Hepatocyte (in vitro differentiated cells): ENCODE measurements at regions not wholly inside any gene's neighbourhood (a gene's known extent, or its start where the extent isn't known, plus 50 kb on each side); places are given as distances from the start of the nearest gene placed in this dataset.

Experiments
- DNase-seq: peaks from one replicate; pipeline ENCODE4 v3.0.0-alpha.2; 2016; ENCODE audit warnings: low spot score
- H2AFZ ChIP-seq: fragments of 200-600 bp; sonication (generic); 2 replicates; pipeline ENCODE4 v1.6.0; 2016; ENCODE audit warnings: antibody characterized with exemption, mild to moderate bottlenecking
- H3K27ac ChIP-seq: fragments of 200-600 bp; sonication (generic); 2 replicates; pipeline ENCODE4 v1.5.1; 2016; ENCODE audit warnings: mild to moderate bottlenecking
- H3K27me3 ChIP-seq: fragments of 200-600 bp; sonication (generic); 2 replicates; pipeline ENCODE4 v1.6.1; 2016
- H3K36me3 ChIP-seq: fragments of 200-600 bp; sonication (generic); replicated peaks from 2 replicates; pipeline ENCODE4 v1.5.1; 2016; ENCODE audit warnings: low read depth; ENCODE audit not compliant: insufficient read depth
- H3K4me1 ChIP-seq: fragments of 200-600 bp; sonication (generic); 2 replicates; pipeline ENCODE4 v1.5.1; 2016; ENCODE audit warnings: mild to moderate bottlenecking, moderate library complexity; ENCODE audit not compliant: insufficient read depth
- H3K4me2 ChIP-seq: fragments of 200-600 bp; sonication (generic); 2 replicates; pipeline ENCODE4 v1.6.0; 2016
- H3K4me3 ChIP-seq: fragments of 200-600 bp; sonication (generic); 2 replicates; pipeline ENCODE4 v1.5.1; 2016; ENCODE audit warnings: mild to moderate bottlenecking
- H3K79me2 ChIP-seq: fragments of 200-600 bp; sonication (generic); 2 replicates; pipeline ENCODE4 v1.6.0; 2017; ENCODE audit warnings: mild to moderate bottlenecking
- H3K9me2 ChIP-seq: fragments of 200-600 bp; sonication (generic); replicated peaks from 2 replicates; pipeline ENCODE4 v1.6.0; 2017; ENCODE audit warnings: mild to moderate bottlenecking; ENCODE audit not compliant: insufficient read depth
- H3K9me3 ChIP-seq: fragments of 200-600 bp; sonication (generic); 2 replicates; pipeline ENCODE4 v1.5.1; 2016; ENCODE audit warnings: low read depth, mild to moderate bottlenecking
- H4K20me1 ChIP-seq: fragments of 200-600 bp; sonication (generic); 2 replicates; pipeline ENCODE4 v1.6.0; 2016; ENCODE audit warnings: mild to moderate bottlenecking; ENCODE audit not compliant: insufficient read depth, poor library complexity, severe bottlenecking
- CTCF ChIP-seq: fragments of 200-600 bp; sonication (generic); IDR thresholded peaks from 2 replicates; pipeline ENCODE4 v1.5.1; 2016; ENCODE audit warnings: antibody characterized with exemption, mild to moderate bottlenecking; ENCODE audit not compliant: poor library complexity
- EZH2 ChIP-seq: fragments of 200-600 bp; sonication (generic); IDR thresholded peaks from 2 replicates; pipeline ENCODE4 v1.6.1; 2016; ENCODE audit warnings: antibody characterized with exemption, mild to moderate bottlenecking, borderline replicate concordance
- EZH2phosphoT487 ChIP-seq: fragments of 200-600 bp; sonication (generic); IDR thresholded peaks from one replicate; pipeline ENCODE4 v1.6.1; 2018; ENCODE audit warnings: antibody characterized with exemption, mild to moderate bottlenecking, low read depth, moderate library complexity; ENCODE audit not compliant: unreplicated experiment, severe bottlenecking
- WGBS: methylation state at CpG from one replicate; pipeline ENCODE4 v1.1.6; 2016; ENCODE audit warnings: low lambda C conversion rate; ENCODE audit errors: missing lambda C conversion rate; 5-methylcytosine and 5-hydroxymethylcytosine counted together

GRCh38 chr11:122422682-122423081, 232.8 kb upstream of the UBASH3B start:
- 76% methylated on average over 4 of the region's 4 CpGs for WGBS
- H3K9me3 ChIP-seq: no peaks in the 10 kb centered on the region
- H3K4me1 ChIP-seq: no peaks in the 10 kb centered on the region
- no peaks in the 10 kb centered on the region for H3K27me3 ChIP-seq
- H4K20me1 ChIP-seq: no peaks in the 10 kb centered on the region
- no peak for TF ChIP-seq CTCF
- no peak for TF ChIP-seq EZH2phosphoT487
- TF ChIP-seq EZH2: no peak
- H3K4me2 ChIP-seq: no peak overlapping the region
- no peaks in the 10 kb centered on the region for H3K9me2 ChIP-seq
- no peak overlapping the region for H3K4me3 ChIP-seq
- H2AFZ ChIP-seq: no peak overlapping the region
- DNase-seq: no peak
- H3K27ac ChIP-seq: no peak overlapping the region
- no peaks in the 10 kb centered on the region for H3K79me2 ChIP-seq
- H3K36me3 ChIP-seq: no peaks in the 10 kb centered on the region

- no peaks in the 10 kb centered on the region for H3K27me3 ChIP-seq
- no peak for TF ChIP-seq CTCF
- TF ChIP-seq EZH2phosphoT487: no peak
- TF ChIP-seq EZH2: no peak
- no peak for DNase-seq
- no peaks in the 10 kb centered on the region for H3K4me1 ChIP-seq
- no peak overlapping the region for H3K4me2 ChIP-seq
- no peaks in the 10 kb centered on the region for H3K9me3 ChIP-seq
- no peaks in the 10 kb centered on the region for H4K20me1 ChIP-seq
- H3K79me2 ChIP-seq: no peaks in the 10 kb centered on the region
- 70% methylated on average over 3 of the region's 3 CpGs for WGBS
- H3K27ac ChIP-seq: no peak overlapping the region
- no peaks in the 10 kb centered on the region for H3K36me3 ChIP-seq
- H3K4me3 ChIP-seq: no peak overlapping the region
- H2AFZ ChIP-seq: no peak overlapping the region
- H3K9me2 ChIP-seq: no peaks in the 10 kb centered on the region
Measured at GRCh38 chr11:122421702-122422101, 233.8 kb upstream of the UBASH3B start.

GRCh38 chr11:122418032-122418431, 237.5 kb upstream of the UBASH3B start:
- Histone ChIP-seq H4K20me1 (no peaks in the 10 kb centered on the region), H3K9me3 (no peaks in the 10 kb centered on the region), H3K27me3 (no peaks in the 10 kb centered on the region), H3K4me2 (no peak overlapping the region), H2AFZ (no peak overlapping the region), H3K4me1 (no peaks in the 10 kb centered on the region), H3K4me3 (no peak overlapping the region), H3K36me3 (no peaks in the 10 kb centered on the region), H3K27ac (peak overlapping the region; percentile 57), H3K9me2 (no peaks in the 10 kb centered on the region), H3K79me2 (no peaks in the 10 kb centered on the region)
- WGBS: 87% methylated on average over 3 of the region's 3 CpGs
- no peak for TF ChIP-seq EZH2phosphoT487
- no peak for TF ChIP-seq CTCF
- no peak for TF ChIP-seq EZH2
- no peak for DNase-seq

GRCh38 chr11:122414406-122415018, 241.0 kb upstream of the UBASH3B start:
- H3K9me2 ChIP-seq: no peaks in the 10 kb centered on the region
- WGBS: 100% methylated on average over 2 of the region's 2 CpGs
- TF ChIP-seq EZH2 (no peak), EZH2phosphoT487 (no peak), CTCF (no peak)
- H3K36me3 ChIP-seq: no peaks in the 10 kb centered on the region
- no peak for DNase-seq
- no peaks in the 10 kb centered on the region for H4K20me1 ChIP-seq
- no peaks in the 10 kb centered on the region for H3K4me1 ChIP-seq
- no peaks in the 10 kb centered on the region for H3K27me3 ChIP-seq
- H3K4me2 ChIP-seq: no peak overlapping the region
- no peak overlapping the region for H2AFZ ChIP-seq
- H3K9me3 ChIP-seq: no peaks in the 10 kb centered on the region
- no peak overlapping the region for H3K27ac ChIP-seq
- H3K79me2 ChIP-seq: no peaks in the 10 kb centered on the region
- H3K4me3 ChIP-seq: no peak overlapping the region
